IMR-90 (cell line): ENCODE measurements at regions not wholly inside any gene's neighbourhood (a gene's known extent, or its start where the extent isn't known, plus 50 kb on each side); places are given as distances from the start of the nearest gene placed in this dataset.

Source experiments
- CHD1 ChIP-seq: IDR thresholded peaks from 2 replicates; pipeline ENCODE4 v1.6.1; 2012; ENCODE audit warnings: low read depth, low read length, improper control_type of control experiment
- CTCF ChIP-seq: conservative IDR thresholded peaks from 2 replicates; pipeline ENCODE4 v1.5.1; 2012; ENCODE audit warnings: mild to moderate bottlenecking, low read depth, low read length, improper control_type of control experiment
- FOS ChIP-seq: fragments of 150-350 bp; IDR thresholded peaks from 2 replicates; pipeline ENCODE4 v1.6.1; 2016; ENCODE audit warnings: low read depth, low read length
- POLR2A ChIP-seq: IDR thresholded peaks from 2 replicates; pipeline ENCODE4 v1.6.1; 2012; ENCODE audit warnings: mild to moderate bottlenecking, low read depth, low read length
- RFX5 ChIP-seq: IDR thresholded peaks from 2 replicates; pipeline ENCODE4 v1.8.0; 2012; ENCODE audit warnings: low read depth, mild to moderate bottlenecking, low read length, moderate library complexity

- TF ChIP-seq CTCF (no peak), POLR2A (no peak), RFX5 (no peak), CHD1 (no peak), FOS (no peak)
These were observed 370.1 kb downstream of the CD83 start for GRCh38 chr6:14487625-14488024.
